DOHH2 (cell line): ENCODE measurements at regions not wholly inside any gene's neighbourhood (a gene's known extent, or its start where the extent isn't known, plus 50 kb on each side); places are given as distances from the start of the nearest gene placed in this dataset.

Experiments
- H3F3A ChIP-seq: fragments of 200-600 bp; sonication (generic), shearing (Covaris generic); 2 replicates; pipeline ENCODE4 v1.6.0; 2016; ENCODE audit warnings: antibody characterized with exemption, mild to moderate bottlenecking; ENCODE audit not compliant: control insufficient read depth, insufficient read depth
- H3K27ac ChIP-seq: fragments of 200-600 bp; sonication (generic); 2 replicates; pipeline ENCODE4 v1.5.1; 2014; ENCODE audit warnings: low read depth, mild to moderate bottlenecking, low read length, moderate library complexity
- H3K27me3 ChIP-seq: fragments of 200-600 bp; sonication (generic); 2 replicates; pipeline ENCODE4 v1.6.1; 2014; ENCODE audit warnings: mild to moderate bottlenecking, low read length, mixed read lengths; ENCODE audit not compliant: control insufficient read depth
- H3K36me3 ChIP-seq: fragments of 200-600 bp; sonication (generic); 2 replicates; pipeline ENCODE4 v1.6.1; 2014; ENCODE audit warnings: mild to moderate bottlenecking, low read length, moderate library complexity, mixed read lengths; ENCODE audit not compliant: control insufficient read depth
- H3K4me1 ChIP-seq: fragments of 200-600 bp; sonication (generic); 2 replicates; pipeline ENCODE4 v1.6.1; 2014; ENCODE audit warnings: mild to moderate bottlenecking, low read length, mixed read lengths; ENCODE audit not compliant: control insufficient read depth
- H3K4me2 ChIP-seq: fragments of 200-600 bp; sonication (generic); 2 replicates; pipeline ENCODE4 v1.6.0; 2014; ENCODE audit warnings: mild to moderate bottlenecking, low read length, moderate library complexity
- H3K4me3 ChIP-seq: fragments of 200-600 bp; sonication (generic); 2 replicates; pipeline ENCODE4 v1.5.1; 2014; ENCODE audit warnings: mild to moderate bottlenecking, low read length, mixed read lengths
- H3K79me2 ChIP-seq: fragments of 200-600 bp; sonication (generic); 2 replicates; pipeline ENCODE4 v1.6.1; 2014; ENCODE audit warnings: mild to moderate bottlenecking, low read length, mixed read lengths; ENCODE audit not compliant: control insufficient read depth
- H3K9me2 ChIP-seq: fragments of 200-600 bp; sonication (generic); replicated peaks from 2 replicates; pipeline ENCODE4 v1.6.1; 2014; ENCODE audit warnings: mild to moderate bottlenecking, low read length, mixed read lengths; ENCODE audit not compliant: control insufficient read depth
- H3K9me3 ChIP-seq: fragments of 200-600 bp; sonication (generic); 2 replicates; pipeline ENCODE4 v1.6.1; 2014; ENCODE audit warnings: antibody characterized with exemption, low read length, mixed read lengths; ENCODE audit not compliant: control insufficient read depth, insufficient read depth
- H4K20me1 ChIP-seq: fragments of 200-600 bp; sonication (generic); 2 replicates; pipeline ENCODE4 v1.6.0; 2014; ENCODE audit warnings: low read depth, mild to moderate bottlenecking, antibody characterized with exemption, low read length, moderate library complexity; ENCODE audit not compliant: control insufficient read depth, insufficient read depth
- CTCF ChIP-seq: fragments of 200-600 bp; sonication (generic); IDR thresholded peaks from one replicate; pipeline ENCODE4 v1.5.1; 2014; ENCODE audit warnings: antibody characterized with exemption, mild to moderate bottlenecking, low read depth, low read length; ENCODE audit not compliant: poor library complexity, severe bottlenecking
- EZH2phosphoT487 ChIP-seq: fragments of 200-600 bp; sonication (generic); IDR thresholded peaks from 2 replicates; pipeline ENCODE4 v1.6.1; 2017; ENCODE audit warnings: borderline replicate concordance, mild to moderate bottlenecking, antibody characterized with exemption, low read length, moderate library complexity, mixed read lengths

GRCh38 chr17:70678889-70679288 lies 509.6 kb downstream of the KCNJ2 start:
- no peaks in the 10 kb centered on the region for H4K20me1 ChIP-seq
- no peaks in the 10 kb centered on the region for H3K9me3 ChIP-seq
- H3K36me3 ChIP-seq, result no peaks in the 10 kb centered on the region
- H3K4me2 ChIP-seq, result no peak overlapping the region
- no peaks in the 10 kb centered on the region for H3K79me2 ChIP-seq
- no peaks in the 10 kb centered on the region for H3F3A ChIP-seq
- H3K4me1 ChIP-seq, result no peaks in the 10 kb centered on the region
- no peaks in the 10 kb centered on the region for H3K9me2 ChIP-seq
- H3K27me3 ChIP-seq, result no peaks in the 10 kb centered on the region
- no peak overlapping the region for H3K27ac ChIP-seq
- H3K4me3 ChIP-seq, result no peak overlapping the region
- no peak for TF ChIP-seq EZH2phosphoT487

GRCh38 chr17:70683936-70684335 lies 514.6 kb downstream of the KCNJ2 start:
- H3K4me2 ChIP-seq, result no peak overlapping the region
- H3K9me2 ChIP-seq, result no peaks in the 10 kb centered on the region
- H3K27me3 ChIP-seq, result no peaks in the 10 kb centered on the region
- no peaks in the 10 kb centered on the region for H3F3A ChIP-seq
- H3K79me2 ChIP-seq, result no peaks in the 10 kb centered on the region
- H3K27ac ChIP-seq, result no peak overlapping the region
- no peaks in the 10 kb centered on the region for H3K9me3 ChIP-seq
- no peaks in the 10 kb centered on the region for H4K20me1 ChIP-seq
- no peak for TF ChIP-seq CTCF
- no peak for TF ChIP-seq EZH2phosphoT487
- no peaks in the 10 kb centered on the region for H3K4me1 ChIP-seq
- no peak overlapping the region for H3K4me3 ChIP-seq
- no peaks in the 10 kb centered on the region for H3K36me3 ChIP-seq

GRCh38 chr17:70687421-70687820 lies 518.1 kb downstream of the KCNJ2 start:
- H3K4me2 ChIP-seq, result no peak overlapping the region
- H3K4me1 ChIP-seq, result no peaks in the 10 kb centered on the region
- no peak overlapping the region for H3K4me3 ChIP-seq
- no peaks in the 10 kb centered on the region for H3F3A ChIP-seq
- H3K9me3 ChIP-seq, result no peaks in the 10 kb centered on the region
- H3K36me3 ChIP-seq, result no peaks in the 10 kb centered on the region
- no peaks in the 10 kb centered on the region for H3K79me2 ChIP-seq
- no peaks in the 10 kb centered on the region for H3K9me2 ChIP-seq
- no peaks in the 10 kb centered on the region for H4K20me1 ChIP-seq
- H3K27ac ChIP-seq, result no peak overlapping the region
- TF ChIP-seq EZH2phosphoT487 (no peak), CTCF (no peak)
- no peaks in the 10 kb centered on the region for H3K27me3 ChIP-seq

- H3F3A ChIP-seq, result no peaks in the 10 kb centered on the region
- H3K79me2 ChIP-seq, result no peaks in the 10 kb centered on the region
- H4K20me1 ChIP-seq, result no peaks in the 10 kb centered on the region
- H3K27me3 ChIP-seq, result no peaks in the 10 kb centered on the region
- no peak for TF ChIP-seq CTCF
- TF ChIP-seq EZH2phosphoT487, result no peak
- no peaks in the 10 kb centered on the region for H3K9me3 ChIP-seq
- H3K4me1 ChIP-seq, result no peaks in the 10 kb centered on the region
- H3K9me2 ChIP-seq, result no peaks in the 10 kb centered on the region
- H3K4me2 ChIP-seq, result no peak overlapping the region
- no peak overlapping the region for H3K27ac ChIP-seq
- H3K4me3 ChIP-seq, result no peak overlapping the region
- H3K36me3 ChIP-seq, result no peaks in the 10 kb centered on the region
These were observed 521.8 kb downstream of the KCNJ2 start for GRCh38 chr17:70691150-70691549.
